Dermis microvascular lymphatic vessel endothelial cell (primary cell): ENCODE measurements at regions not wholly inside any gene's neighbourhood (a gene's known extent, or its start where the extent isn't known, plus 50 kb on each side); places are given as distances from the start of the nearest gene placed in this dataset.

Experiments used
- DNase-seq, 2 donors: peaks; one replicate each; pipeline versions ENCODE4 v3.0.0 to v3.0.0-alpha.2; 2010; ENCODE audit warnings: low read depth in 2 of 2

- DNase-seq: no peak
Measured at GRCh38 chr15:94177112-94177511, 54.2 kb upstream of the MCTP2 start.

GRCh38 chr15:94175420-94175819, 55.9 kb upstream of the MCTP2 start:
- DNase-seq: no peak

GRCh38 chr15:94174399-94174802, 57.0 kb upstream of the MCTP2 start:
- DNase-seq: no peak

GRCh38 chr15:94168250-94168649, 63.1 kb upstream of the MCTP2 start:
- DNase-seq: no peak

- DNase-seq: no peak
Measured at GRCh38 chr15:94164971-94165370, 66.4 kb upstream of the MCTP2 start.

GRCh38 chr15:94164202-94164807, 67.1 kb upstream of the MCTP2 start:
- DNase-seq: peak; percentile 3 to 20

GRCh38 chr15:94162939-94163338, 68.4 kb upstream of the MCTP2 start:
- no peak for DNase-seq

- no peak for DNase-seq
Measured at GRCh38 chr15:94154255-94154654, 77.1 kb upstream of the MCTP2 start.

- DNase-seq: no peak
Measured at GRCh38 chr15:94145046-94145445, 86.3 kb upstream of the MCTP2 start.

GRCh38 chr15:94141802-94142201, 89.6 kb upstream of the MCTP2 start:
- DNase-seq: no peak

GRCh38 chr15:94135486-94136147, 95.7 kb upstream of the MCTP2 start:
- no peak for DNase-seq

- no peak for DNase-seq
Measured at GRCh38 chr15:94131875-94132274, 99.5 kb upstream of the MCTP2 start.

GRCh38 chr15:94130504-94130903, 100.9 kb upstream of the MCTP2 start:
- DNase-seq: no peak

GRCh38 chr15:94127006-94127405, 104.4 kb upstream of the MCTP2 start:
- DNase-seq: no peak

- DNase-seq: no peak
Measured at GRCh38 chr15:94125698-94126097, 105.7 kb upstream of the MCTP2 start.

GRCh38 chr15:94125156-94125555, 106.2 kb upstream of the MCTP2 start:
- DNase-seq: no peak

- DNase-seq: no peak
Measured at GRCh38 chr15:94122516-94122915, 108.8 kb upstream of the MCTP2 start.

- DNase-seq: peak; percentile 47 to 54
Measured at GRCh38 chr15:94119923-94120775, 111.2 kb upstream of the MCTP2 start.

GRCh38 chr15:94119298-94119811, 112.0 kb upstream of the MCTP2 start:
- DNase-seq: no peak

- no peak for DNase-seq
Measured at GRCh38 chr15:94110476-94111130, 120.8 kb upstream of the MCTP2 start.

- DNase-seq: no peak
Measured at GRCh38 chr15:94107652-94108051, 123.7 kb upstream of the MCTP2 start.

GRCh38 chr15:94105760-94106159, 125.6 kb upstream of the MCTP2 start:
- DNase-seq: no peak
